ENCODE measurements at regions not wholly inside any gene's neighbourhood (a gene's known extent, or its start where the extent isn't known, plus 50 kb on each side); places are given as distances from the start of the nearest gene placed in this dataset.

- no peak for TF ChIP-seq POLR2AphosphoS5 (IDR thresholded peaks at IDR 0.05; ENCODE audit: low read depth, low read length)
- TF ChIP-seq SIN3A (IDR thresholded peaks at IDR 0.05; ENCODE audit: borderline replicate concordance, insufficient read depth, low read length): no peak
- TF ChIP-seq, protein P1, sequence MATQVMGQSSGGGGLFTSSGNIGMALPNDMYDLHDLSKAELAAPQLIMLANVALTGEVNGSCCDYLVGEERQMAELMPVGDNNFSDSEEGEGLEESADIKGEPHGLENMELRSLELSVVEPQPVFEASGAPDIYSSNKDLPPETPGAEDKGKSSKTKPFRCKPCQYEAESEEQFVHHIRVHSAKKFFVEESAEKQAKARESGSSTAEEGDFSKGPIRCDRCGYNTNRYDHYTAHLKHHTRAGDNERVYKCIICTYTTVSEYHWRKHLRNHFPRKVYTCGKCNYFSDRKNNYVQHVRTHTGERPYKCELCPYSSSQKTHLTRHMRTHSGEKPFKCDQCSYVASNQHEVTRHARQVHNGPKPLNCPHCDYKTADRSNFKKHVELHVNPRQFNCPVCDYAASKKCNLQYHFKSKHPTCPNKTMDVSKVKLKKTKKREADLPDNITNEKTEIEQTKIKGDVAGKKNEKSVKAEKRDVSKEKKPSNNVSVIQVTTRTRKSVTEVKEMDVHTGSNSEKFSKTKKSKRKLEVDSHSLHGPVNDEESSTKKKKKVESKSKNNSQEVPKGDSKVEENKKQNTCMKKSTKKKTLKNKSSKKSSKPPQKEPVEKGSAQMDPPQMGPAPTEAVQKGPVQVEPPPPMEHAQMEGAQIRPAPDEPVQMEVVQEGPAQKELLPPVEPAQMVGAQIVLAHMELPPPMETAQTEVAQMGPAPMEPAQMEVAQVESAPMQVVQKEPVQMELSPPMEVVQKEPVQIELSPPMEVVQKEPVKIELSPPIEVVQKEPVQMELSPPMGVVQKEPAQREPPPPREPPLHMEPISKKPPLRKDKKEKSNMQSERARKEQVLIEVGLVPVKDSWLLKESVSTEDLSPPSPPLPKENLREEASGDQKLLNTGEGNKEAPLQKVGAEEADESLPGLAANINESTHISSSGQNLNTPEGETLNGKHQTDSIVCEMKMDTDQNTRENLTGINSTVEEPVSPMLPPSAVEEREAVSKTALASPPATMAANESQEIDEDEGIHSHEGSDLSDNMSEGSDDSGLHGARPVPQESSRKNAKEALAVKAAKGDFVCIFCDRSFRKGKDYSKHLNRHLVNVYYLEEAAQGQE (IDR thresholded peaks at IDR 0.05; ENCODE audit: insufficient read depth in 1 of 2, low read depth in 2 of 2, low read length in 2 of 2): no peak
- no peak for TF ChIP-seq TAF1 (IDR thresholded peaks at IDR 0.05; ENCODE audit: borderline replicate concordance, insufficient read depth, low read length)
- TF ChIP-seq FOXP2 (optimal IDR thresholded peaks at IDR 0.05; ENCODE audit: borderline replicate concordance, extremely low read depth, extremely low read length, insufficient read depth): no peak
These were observed 111.2 kb upstream of the RIPOR2 start for GRCh38 chr6:25046942-25047341.

- TF ChIP-seq, protein P1 (IDR thresholded peaks at IDR 0.05; ENCODE audit: insufficient read depth in 1 of 2, low read depth in 2 of 2, low read length in 2 of 2): no peak
- TF ChIP-seq SIN3A (IDR thresholded peaks at IDR 0.05; ENCODE audit: borderline replicate concordance, insufficient read depth, low read length) (no peak), POLR2AphosphoS5 (IDR thresholded peaks at IDR 0.05; ENCODE audit: low read depth, low read length) (no peak), TAF1 (IDR thresholded peaks at IDR 0.05; ENCODE audit: borderline replicate concordance, insufficient read depth, low read length) (no peak), FOXP2 (optimal IDR thresholded peaks at IDR 0.05; ENCODE audit: borderline replicate concordance, extremely low read depth, extremely low read length, insufficient read depth) (no peak)
These were observed 114.6 kb upstream of the RIPOR2 start for GRCh38 chr6:25050356-25050755.

GRCh38 chr6:25051083-25051482 is 115.3 kb upstream of the RIPOR2 start:
- TF ChIP-seq FOXP2 (optimal IDR thresholded peaks at IDR 0.05; ENCODE audit: borderline replicate concordance, extremely low read depth, extremely low read length, insufficient read depth): no peak
- TF ChIP-seq, protein P1 (IDR thresholded peaks at IDR 0.05; ENCODE audit: insufficient read depth in 1 of 2, low read depth in 2 of 2, low read length in 2 of 2): no peak
- no peak for TF ChIP-seq POLR2AphosphoS5 (IDR thresholded peaks at IDR 0.05; ENCODE audit: low read depth, low read length)
- no peak for TF ChIP-seq TAF1 (IDR thresholded peaks at IDR 0.05; ENCODE audit: borderline replicate concordance, insufficient read depth, low read length)
- no peak for TF ChIP-seq SIN3A (IDR thresholded peaks at IDR 0.05; ENCODE audit: borderline replicate concordance, insufficient read depth, low read length)

DNA sequence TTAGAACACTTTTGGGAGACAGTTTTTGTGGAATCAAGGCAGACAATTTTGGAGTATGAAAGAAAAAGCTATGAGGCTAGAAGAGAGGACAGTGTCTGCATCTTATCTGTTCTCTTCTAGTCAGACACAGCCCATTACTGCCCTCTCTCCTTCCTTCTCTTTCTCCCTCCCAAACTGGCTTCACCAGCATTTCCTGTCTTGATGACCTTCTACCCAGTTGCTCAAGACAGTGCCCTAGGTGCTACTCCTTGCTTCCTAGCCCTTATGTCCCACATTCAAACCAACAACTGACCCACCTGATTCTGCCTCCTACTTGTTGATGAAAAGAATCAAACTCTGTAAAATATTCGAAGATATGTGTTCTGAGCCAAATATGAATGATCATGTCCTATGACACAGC is 116.4 kb upstream of the RIPOR2 start:
- no peak for TF ChIP-seq SIN3A (IDR thresholded peaks at IDR 0.05; ENCODE audit: borderline replicate concordance, insufficient read depth, low read length)
- TF ChIP-seq FOXP2 (optimal IDR thresholded peaks at IDR 0.05; ENCODE audit: borderline replicate concordance, extremely low read depth, extremely low read length, insufficient read depth): no peak

DNA sequence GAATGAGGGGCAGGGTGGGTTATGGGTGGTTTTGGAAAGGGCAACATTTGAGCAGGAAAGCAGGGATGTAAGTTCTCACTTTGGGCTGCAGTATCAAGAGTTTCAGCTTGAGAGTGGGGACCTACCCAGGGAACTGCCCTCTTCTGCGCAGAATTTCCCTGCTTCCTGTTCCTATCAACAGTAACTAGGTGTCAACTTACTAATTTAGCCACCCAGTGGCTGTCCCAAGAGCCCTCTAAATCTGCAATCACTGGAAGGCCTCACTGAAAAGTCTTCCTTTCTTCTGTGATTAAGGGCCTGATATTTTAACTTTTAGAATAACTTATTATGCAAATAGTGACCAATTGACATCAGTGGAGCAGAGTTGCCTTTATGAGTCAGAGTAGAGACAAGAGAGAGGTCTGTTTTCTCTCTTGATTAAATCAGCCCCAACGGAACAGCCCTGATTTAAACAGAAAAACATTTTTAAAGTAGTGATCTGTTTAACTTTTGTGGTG is 118.2 kb upstream of the RIPOR2 start:
- TF ChIP-seq SIN3A (IDR thresholded peaks at IDR 0.05; ENCODE audit: borderline replicate concordance, insufficient read depth, low read length) (no peak), FOXP2 (optimal IDR thresholded peaks at IDR 0.05; ENCODE audit: borderline replicate concordance, extremely low read depth, extremely low read length, insufficient read depth) (no peak), POLR2AphosphoS5 (IDR thresholded peaks at IDR 0.05; ENCODE audit: low read depth, low read length) (no peak), TAF1 (IDR thresholded peaks at IDR 0.05; ENCODE audit: borderline replicate concordance, insufficient read depth, low read length) (no peak)
- TF ChIP-seq, protein P1 (IDR thresholded peaks at IDR 0.05; ENCODE audit: insufficient read depth in 1 of 2, low read depth in 2 of 2, low read length in 2 of 2): no peak
